GM23338 (cell line): ENCODE measurements at regions not wholly inside any gene's neighbourhood (a gene's known extent, or its start where the extent isn't known, plus 50 kb on each side); places are given as distances from the start of the nearest gene placed in this dataset.

Source experiments
- ATAC-seq: fragments of 200-7000 bp; cut with Tn5 transposase; 3 replicates; pipeline ENCODE4 v1.9.1; 2020
- DNase-seq: peaks from one replicate; pipeline ENCODE4 v3.0.0-alpha.2; 2015; ENCODE audit warnings: low spot score
- H2AFZ ChIP-seq: fragments of 200-600 bp; sonication (generic); 2 replicates; pipeline ENCODE4 v1.8.0; 2016; ENCODE audit warnings: antibody characterized with exemption, mild to moderate bottlenecking, moderate library complexity
- H3F3A ChIP-seq: fragments of 200-600 bp; sonication (generic); replicated peaks from 2 replicates; pipeline ENCODE4 v1.8.0; 2017; ENCODE audit warnings: antibody characterized with exemption, mixed run types, low read depth
- H3K27ac ChIP-seq: fragments of 200-600 bp; sonication (generic); 2 replicates; pipeline ENCODE4 v1.6.1; 2016; ENCODE audit warnings: low read depth
- H3K27me3 ChIP-seq: fragments of 200-600 bp; sonication (generic); 2 replicates; pipeline ENCODE4 v1.8.0; 2016; ENCODE audit warnings: mild to moderate bottlenecking, mixed run types, moderate library complexity; ENCODE audit not compliant: insufficient read depth
- H3K36me3 ChIP-seq: fragments of 200-600 bp; sonication (generic); 2 replicates; pipeline ENCODE4 v1.8.0; 2016; ENCODE audit warnings: mild to moderate bottlenecking; ENCODE audit not compliant: insufficient read depth
- H3K4me1 ChIP-seq: fragments of 200-600 bp; sonication (generic); 2 replicates; pipeline ENCODE4 v1.8.0; 2016; ENCODE audit warnings: mild to moderate bottlenecking, moderate library complexity; ENCODE audit not compliant: insufficient read depth
- H3K4me2 ChIP-seq: fragments of 200-600 bp; sonication (generic); 2 replicates; pipeline ENCODE4 v1.7.1; 2017; ENCODE audit warnings: mixed run types
- H3K4me3 ChIP-seq: fragments of 200-600 bp; sonication (generic); 2 replicates; pipeline ENCODE4 v1.6.1; 2016; ENCODE audit warnings: mixed run types
- H3K79me2 ChIP-seq: fragments of 200-600 bp; sonication (generic); replicated peaks from 2 replicates; pipeline ENCODE4 v1.8.0; 2017; ENCODE audit warnings: mild to moderate bottlenecking; ENCODE audit not compliant: insufficient read depth
- H3K9me2 ChIP-seq: fragments of 200-600 bp; sonication (generic); 2 replicates; pipeline ENCODE4 v1.8.0; 2017; ENCODE audit not compliant: insufficient read depth
- H4K20me1 ChIP-seq: fragments of 200-600 bp; sonication (generic); replicated peaks from 2 replicates; pipeline ENCODE4 v1.8.0; 2017; ENCODE audit warnings: mild to moderate bottlenecking; ENCODE audit not compliant: insufficient read depth
- H3K27ac Mint-ChIP-seq: 2 replicates; pipeline ENCODE4 v1.8.0; 2020; ENCODE audit warnings: inconsistent platforms, mild to moderate bottlenecking, moderate library complexity, mixed read lengths
- H3K27me3 Mint-ChIP-seq: 3 replicates; pipeline ENCODE4 v1.8.0; 2022; ENCODE audit warnings: low read depth, mild to moderate bottlenecking, moderate library complexity, mixed read lengths, inconsistent platforms; ENCODE audit not compliant: insufficient read depth, poor library complexity
- H3K36me3 Mint-ChIP-seq: 3 replicates; pipeline ENCODE4 v1.8.0; 2021; ENCODE audit warnings: low read depth, mild to moderate bottlenecking, inconsistent platforms, moderate library complexity, mixed read lengths
- H3K4me1 Mint-ChIP-seq: 3 replicates; pipeline ENCODE4 v1.8.0; 2020; ENCODE audit warnings: mild to moderate bottlenecking, inconsistent platforms, mixed read lengths
- H3K4me3 Mint-ChIP-seq: 3 replicates; pipeline ENCODE4 v1.8.0; 2021; ENCODE audit warnings: moderate library complexity, mild to moderate bottlenecking, inconsistent platforms, mixed read lengths
- H3K9me3 Mint-ChIP-seq: 3 replicates; pipeline ENCODE4 v1.8.0; 2020; ENCODE audit warnings: moderate library complexity, mild to moderate bottlenecking, inconsistent platforms, mixed read lengths
- ETS1 ChIP-seq: IDR thresholded peaks from 2 replicates; pipeline ENCODE4 v1.6.1; 2016; ENCODE audit warnings: antibody characterized with exemption
- JUNB ChIP-seq: IDR thresholded peaks from one replicate; pipeline ENCODE4 v1.6.1; 2016; ENCODE audit warnings: antibody characterized with exemption; ENCODE audit not compliant: unreplicated experiment
- NANOG ChIP-seq: IDR thresholded peaks from 2 replicates; pipeline ENCODE4 v1.6.1; 2016; ENCODE audit warnings: antibody characterized with exemption, borderline replicate concordance
- POLR2AphosphoS5 ChIP-seq: IDR thresholded peaks from 2 replicates; pipeline ENCODE4 v1.6.1; 2016; ENCODE audit warnings: antibody characterized with exemption, low read depth
- STAT1 ChIP-seq: IDR thresholded peaks from one replicate; pipeline ENCODE4 v1.6.1; 2016; ENCODE audit warnings: antibody characterized with exemption; ENCODE audit not compliant: unreplicated experiment
- ZNF114 ChIP-seq: fragments of 250-450 bp; sonication (Bioruptor Pico); IDR thresholded peaks from 2 replicates; pipeline ENCODE4 v1.5.0; 2020; ENCODE audit warnings: mild to moderate bottlenecking, moderate library complexity
- ZNF331 ChIP-seq: fragments of 250-450 bp; sonication (Bioruptor Pico); IDR thresholded peaks from 2 replicates; pipeline ENCODE4 v1.5.0; 2020; ENCODE audit warnings: low read depth, mild to moderate bottlenecking, moderate library complexity
- TF ChIP-seq, protein P1 (sequence below): IDR thresholded peaks from one replicate; pipeline ENCODE4 v1.6.1; 2018; ENCODE audit warnings: antibody characterized with exemption; ENCODE audit not compliant: unreplicated experiment
- TF ChIP-seq, protein P2 (sequence below): fragments of 250-450 bp; sonication (Bioruptor Pico); IDR thresholded peaks from 2 replicates; pipeline ENCODE4 v1.5.0; 2020; ENCODE audit warnings: mild to moderate bottlenecking, moderate library complexity

DNA sequence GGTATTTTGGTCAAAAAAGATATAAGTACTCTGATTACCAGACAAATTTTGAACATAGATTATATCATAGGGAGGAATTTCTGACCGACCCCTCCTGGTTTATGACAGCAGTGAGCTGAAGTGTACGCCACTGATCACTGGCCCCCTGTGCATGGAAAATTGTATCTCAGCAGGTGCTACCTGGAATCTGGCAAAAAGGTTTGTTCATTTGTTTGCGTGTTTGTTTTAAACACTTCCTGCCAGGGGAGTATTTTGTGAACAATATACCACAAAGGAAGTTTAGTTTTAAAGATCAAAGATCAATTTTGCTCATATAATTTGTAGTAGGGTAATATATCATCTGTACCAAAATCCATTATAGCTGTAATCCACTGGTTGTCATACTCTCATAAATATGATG, 219.7 kb upstream of the TENM3 start (continued):
- TF ChIP-seq, protein P1, sequence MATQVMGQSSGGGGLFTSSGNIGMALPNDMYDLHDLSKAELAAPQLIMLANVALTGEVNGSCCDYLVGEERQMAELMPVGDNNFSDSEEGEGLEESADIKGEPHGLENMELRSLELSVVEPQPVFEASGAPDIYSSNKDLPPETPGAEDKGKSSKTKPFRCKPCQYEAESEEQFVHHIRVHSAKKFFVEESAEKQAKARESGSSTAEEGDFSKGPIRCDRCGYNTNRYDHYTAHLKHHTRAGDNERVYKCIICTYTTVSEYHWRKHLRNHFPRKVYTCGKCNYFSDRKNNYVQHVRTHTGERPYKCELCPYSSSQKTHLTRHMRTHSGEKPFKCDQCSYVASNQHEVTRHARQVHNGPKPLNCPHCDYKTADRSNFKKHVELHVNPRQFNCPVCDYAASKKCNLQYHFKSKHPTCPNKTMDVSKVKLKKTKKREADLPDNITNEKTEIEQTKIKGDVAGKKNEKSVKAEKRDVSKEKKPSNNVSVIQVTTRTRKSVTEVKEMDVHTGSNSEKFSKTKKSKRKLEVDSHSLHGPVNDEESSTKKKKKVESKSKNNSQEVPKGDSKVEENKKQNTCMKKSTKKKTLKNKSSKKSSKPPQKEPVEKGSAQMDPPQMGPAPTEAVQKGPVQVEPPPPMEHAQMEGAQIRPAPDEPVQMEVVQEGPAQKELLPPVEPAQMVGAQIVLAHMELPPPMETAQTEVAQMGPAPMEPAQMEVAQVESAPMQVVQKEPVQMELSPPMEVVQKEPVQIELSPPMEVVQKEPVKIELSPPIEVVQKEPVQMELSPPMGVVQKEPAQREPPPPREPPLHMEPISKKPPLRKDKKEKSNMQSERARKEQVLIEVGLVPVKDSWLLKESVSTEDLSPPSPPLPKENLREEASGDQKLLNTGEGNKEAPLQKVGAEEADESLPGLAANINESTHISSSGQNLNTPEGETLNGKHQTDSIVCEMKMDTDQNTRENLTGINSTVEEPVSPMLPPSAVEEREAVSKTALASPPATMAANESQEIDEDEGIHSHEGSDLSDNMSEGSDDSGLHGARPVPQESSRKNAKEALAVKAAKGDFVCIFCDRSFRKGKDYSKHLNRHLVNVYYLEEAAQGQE, result no peak
- TF ChIP-seq ETS1, result no peak

DNA sequence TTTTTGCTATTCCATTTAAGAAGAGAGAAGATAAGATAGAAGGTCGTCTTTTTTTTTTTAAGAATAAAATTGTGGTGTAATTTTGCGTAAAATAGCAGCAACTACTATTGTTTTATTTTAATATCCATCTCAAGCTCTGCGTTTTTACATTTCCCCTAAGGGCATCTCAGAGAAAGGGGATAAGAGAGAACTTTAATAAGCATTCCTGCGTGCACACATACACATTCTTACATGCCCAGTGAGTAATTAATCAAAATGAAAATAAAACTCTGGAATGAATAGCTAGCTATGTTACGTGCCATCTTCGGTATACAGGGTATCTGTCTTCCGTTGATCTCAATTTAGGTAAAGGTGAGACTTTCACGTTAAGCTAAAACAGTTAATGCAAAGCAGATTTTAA, 200.3 kb upstream of the TENM3 start:
- H3K27me3 Mint-ChIP-seq, result peaks cover 2% of the 10 kb centered on the region
- TF ChIP-seq NANOG, result no peak
- no peak for TF ChIP-seq ZNF114 (CRISPR knock-in tag)
- no peak for TF ChIP-seq ETS1
- TF ChIP-seq STAT1, result no peak
- TF ChIP-seq JUNB, result no peak
- no peak for TF ChIP-seq ZNF331
- no peaks in the 10 kb centered on the region for H3K9me3 Mint-ChIP-seq
- DNase-seq (no peak), ATAC-seq (no peak)
- Histone ChIP-seq H3K4me3 (no peak overlapping the region), H3K4me2 (no peak overlapping the region), H4K20me1 (no peaks in the 10 kb centered on the region), H3K36me3 (no peaks in the 10 kb centered on the region), H3K9me2 (no peaks in the 10 kb centered on the region), H3K79me2 (no peaks in the 10 kb centered on the region), H3K4me1 (peaks cover 3% of the 10 kb centered on the region; the same call in 1 of the 2 replicates), H3K27me3 (no peaks in the 10 kb centered on the region), H3F3A (no peaks in the 10 kb centered on the region), H3K27ac (no peak overlapping the region), H2AFZ (no peak overlapping the region)
- H3K36me3 Mint-ChIP-seq, result no peaks in the 10 kb centered on the region
- H3K4me1 Mint-ChIP-seq, result 0 out of 3 replicates have a peak, but pooled peaks cover 2% of the 10 kb centered on the region
- no peak overlapping the region for H3K27ac Mint-ChIP-seq
- no peak overlapping the region for H3K4me3 Mint-ChIP-seq

DNA sequence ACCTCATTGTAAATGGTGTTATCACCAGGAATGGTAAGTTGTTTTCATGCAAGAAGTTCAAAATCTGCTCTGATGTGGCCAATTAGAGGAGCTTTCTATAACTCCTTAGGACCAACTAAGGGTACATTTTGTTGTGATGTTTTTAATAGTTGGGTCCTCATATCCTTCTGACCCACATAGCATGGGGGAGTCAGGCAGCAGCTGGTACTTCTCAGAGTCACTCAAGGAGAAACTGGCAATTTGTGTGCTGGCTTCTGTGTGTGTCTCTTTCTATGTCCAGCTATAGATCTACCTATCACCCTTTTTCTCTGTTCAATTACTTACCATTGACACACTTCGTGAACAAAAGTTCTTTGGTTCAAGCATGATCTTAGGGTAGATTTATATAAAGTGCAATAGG, 194.3 kb upstream of the TENM3 start:
- H3K4me1 Mint-ChIP-seq, result peaks cover 3% of the 10 kb centered on the region; the same call in 1 of the 3 replicates
- Histone ChIP-seq H3K4me1 (no peaks in the 10 kb centered on the region; the same call in 1 of the 2 replicates), H3K36me3 (no peaks in the 10 kb centered on the region), H3K27ac (no peak overlapping the region), H3K4me3 (no peak overlapping the region), H3K4me2 (no peak overlapping the region), H2AFZ (peak overlapping the region; percentile 64), H4K20me1 (no peaks in the 10 kb centered on the region), H3K79me2 (no peaks in the 10 kb centered on the region), H3F3A (no peaks in the 10 kb centered on the region), H3K27me3 (no peaks in the 10 kb centered on the region), H3K9me2 (0 out of 2 replicates have a peak, but pooled peaks cover 3% of the 10 kb centered on the region)
- no peaks in the 10 kb centered on the region for H3K36me3 Mint-ChIP-seq
- no peak overlapping the region for H3K27ac Mint-ChIP-seq
- peaks cover 2% of the 10 kb centered on the region for H3K27me3 Mint-ChIP-seq
- DNase-seq (no peak), ATAC-seq (no peak)
- H3K9me3 Mint-ChIP-seq, result no peaks in the 10 kb centered on the region
- no peak overlapping the region for H3K4me3 Mint-ChIP-seq
- no peak for TF ChIP-seq STAT1
- TF ChIP-seq POLR2AphosphoS5, result no peak
- TF ChIP-seq ZNF114 (CRISPR knock-in tag), result no peak
- TF ChIP-seq, protein P2, sequence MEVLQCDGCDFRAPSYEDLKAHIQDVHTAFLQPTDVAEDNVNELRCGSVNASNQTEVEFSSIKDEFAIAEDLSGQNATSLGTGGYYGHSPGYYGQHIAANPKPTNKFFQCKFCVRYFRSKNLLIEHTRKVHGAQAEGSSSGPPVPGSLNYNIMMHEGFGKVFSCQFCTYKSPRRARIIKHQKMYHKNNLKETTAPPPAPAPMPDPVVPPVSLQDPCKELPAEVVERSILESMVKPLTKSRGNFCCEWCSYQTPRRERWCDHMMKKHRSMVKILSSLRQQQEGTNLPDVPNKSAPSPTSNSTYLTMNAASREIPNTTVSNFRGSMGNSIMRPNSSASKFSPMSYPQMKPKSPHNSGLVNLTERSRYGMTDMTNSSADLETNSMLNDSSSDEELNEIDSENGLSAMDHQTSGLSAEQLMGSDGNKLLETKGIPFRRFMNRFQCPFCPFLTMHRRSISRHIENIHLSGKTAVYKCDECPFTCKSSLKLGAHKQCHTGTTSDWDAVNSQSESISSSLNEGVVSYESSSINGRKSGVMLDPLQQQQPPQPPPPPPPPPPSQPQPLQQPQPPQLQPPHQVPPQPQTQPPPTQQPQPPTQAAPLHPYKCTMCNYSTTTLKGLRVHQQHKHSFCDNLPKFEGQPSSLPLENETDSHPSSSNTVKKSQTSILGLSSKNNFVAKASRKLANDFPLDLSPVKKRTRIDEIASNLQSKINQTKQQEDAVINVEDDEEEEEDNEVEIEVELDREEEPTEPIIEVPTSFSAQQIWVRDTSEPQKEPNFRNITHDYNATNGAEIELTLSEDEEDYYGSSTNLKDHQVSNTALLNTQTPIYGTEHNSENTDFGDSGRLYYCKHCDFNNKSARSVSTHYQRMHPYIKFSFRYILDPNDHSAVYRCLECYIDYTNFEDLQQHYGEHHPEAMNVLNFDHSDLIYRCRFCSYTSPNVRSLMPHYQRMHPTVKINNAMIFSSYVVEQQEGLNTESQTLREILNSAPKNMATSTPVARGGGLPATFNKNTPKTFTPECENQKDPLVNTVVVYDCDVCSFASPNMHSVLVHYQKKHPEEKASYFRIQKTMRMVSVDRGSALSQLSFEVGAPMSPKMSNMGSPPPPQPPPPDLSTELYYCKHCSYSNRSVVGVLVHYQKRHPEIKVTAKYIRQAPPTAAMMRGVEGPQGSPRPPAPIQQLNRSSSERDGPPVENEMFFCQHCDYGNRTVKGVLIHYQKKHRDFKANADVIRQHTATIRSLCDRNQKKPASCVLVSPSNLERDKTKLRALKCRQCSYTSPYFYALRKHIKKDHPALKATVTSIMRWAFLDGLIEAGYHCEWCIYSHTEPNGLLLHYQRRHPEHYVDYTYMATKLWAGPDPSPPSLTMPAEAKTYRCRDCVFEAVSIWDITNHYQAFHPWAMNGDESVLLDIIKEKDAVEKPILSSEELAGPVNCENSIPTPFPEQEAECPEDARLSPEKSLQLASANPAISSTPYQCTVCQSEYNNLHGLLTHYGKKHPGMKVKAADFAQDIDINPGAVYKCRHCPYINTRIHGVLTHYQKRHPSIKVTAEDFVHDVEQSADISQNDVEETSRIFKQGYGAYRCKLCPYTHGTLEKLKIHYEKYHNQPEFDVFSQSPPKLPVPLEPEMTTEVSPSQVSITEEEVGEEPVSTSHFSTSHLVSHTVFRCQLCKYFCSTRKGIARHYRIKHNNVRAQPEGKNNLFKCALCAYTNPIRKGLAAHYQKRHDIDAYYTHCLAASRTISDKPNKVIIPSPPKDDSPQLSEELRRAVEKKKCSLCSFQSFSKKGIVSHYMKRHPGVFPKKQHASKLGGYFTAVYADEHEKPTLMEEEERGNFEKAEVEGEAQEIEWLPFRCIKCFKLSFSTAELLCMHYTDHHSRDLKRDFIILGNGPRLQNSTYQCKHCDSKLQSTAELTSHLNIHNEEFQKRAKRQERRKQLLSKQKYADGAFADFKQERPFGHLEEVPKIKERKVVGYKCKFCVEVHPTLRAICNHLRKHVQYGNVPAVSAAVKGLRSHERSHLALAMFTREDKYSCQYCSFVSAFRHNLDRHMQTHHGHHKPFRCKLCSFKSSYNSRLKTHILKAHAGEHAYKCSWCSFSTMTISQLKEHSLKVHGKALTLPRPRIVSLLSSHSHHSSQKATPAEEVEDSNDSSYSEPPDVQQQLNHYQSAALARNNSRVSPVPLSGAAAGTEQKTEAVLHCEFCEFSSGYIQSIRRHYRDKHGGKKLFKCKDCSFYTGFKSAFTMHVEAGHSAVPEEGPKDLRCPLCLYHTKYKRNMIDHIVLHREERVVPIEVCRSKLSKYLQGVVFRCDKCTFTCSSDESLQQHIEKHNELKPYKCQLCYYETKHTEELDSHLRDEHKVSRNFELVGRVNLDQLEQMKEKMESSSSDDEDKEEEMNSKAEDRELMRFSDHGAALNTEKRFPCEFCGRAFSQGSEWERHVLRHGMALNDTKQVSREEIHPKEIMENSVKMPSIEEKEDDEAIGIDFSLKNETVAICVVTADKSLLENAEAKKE (CRISPR knock-in tag), result no peak
